H9 (cell line): ENCODE measurements at regions not wholly inside any gene's neighbourhood (a gene's known extent, or its start where the extent isn't known, plus 50 kb on each side); places are given as distances from the start of the nearest gene placed in this dataset.
"Not testable (repeated sequence)": the region's sequence is repeated elsewhere in the genome, so short reads cannot be mapped to it uniquely, and the experiment has no call there.

ENCODE experiments used
- DNase-seq: peaks from one replicate; pipeline ENCODE4 v3.0.0-alpha.2; 2017
- H2AFZ ChIP-seq: one replicate; pipeline ENCODE4 v1.6.1; 2013; ENCODE audit warnings: mild to moderate bottlenecking, low read length, control low read depth, moderate library complexity
- H2AK5ac ChIP-seq: 2 replicates; pipeline ENCODE4 v1.6.1; 2013; ENCODE audit warnings: low read length, control low read depth, mixed read lengths; ENCODE audit not compliant: insufficient read length
- H2BK120ac ChIP-seq: one replicate; pipeline ENCODE4 v1.6.1; 2013; ENCODE audit warnings: low read depth, mild to moderate bottlenecking, low read length, control low read depth, inconsistent platforms; ENCODE audit not compliant: poor library complexity, severe bottlenecking
- H2BK12ac ChIP-seq: 2 replicates; pipeline ENCODE4 v1.6.1; 2013; ENCODE audit warnings: low read length, control low read depth, mixed read lengths, low read depth; ENCODE audit not compliant: insufficient read length
- H2BK15ac ChIP-seq: 2 replicates; pipeline ENCODE4 v1.6.1; 2013; ENCODE audit warnings: low read depth, low read length, control low read depth
- H2BK20ac ChIP-seq: one replicate; pipeline ENCODE4 v1.6.1; 2013; ENCODE audit warnings: low read depth, mild to moderate bottlenecking, low read length, control low read depth, inconsistent platforms; ENCODE audit not compliant: poor library complexity, severe bottlenecking
- H2BK5ac ChIP-seq: 2 replicates; pipeline ENCODE4 v1.6.1; 2013; ENCODE audit warnings: low read length, control low read depth, mixed read lengths; ENCODE audit not compliant: insufficient read length
- H3K14ac ChIP-seq: 2 replicates; pipeline ENCODE4 v1.6.1; 2013; ENCODE audit warnings: low read length, control low read depth; ENCODE audit not compliant: insufficient read depth
- H3K18ac ChIP-seq: 2 replicates; pipeline ENCODE4 v1.6.1; 2013; ENCODE audit warnings: low read depth, mild to moderate bottlenecking, mixed read lengths, low read length, control low read depth; ENCODE audit not compliant: insufficient read length
- H3K23ac ChIP-seq: 2 replicates; pipeline ENCODE4 v1.6.1; 2013; ENCODE audit warnings: low read length, control low read depth, mixed read lengths, low read depth; ENCODE audit not compliant: insufficient read length
- H3K23me2 ChIP-seq: 2 replicates; pipeline ENCODE4 v1.6.1; 2013; ENCODE audit warnings: low read depth, mild to moderate bottlenecking, mixed read lengths, low read length, control low read depth; ENCODE audit not compliant: insufficient read length, poor library complexity, severe bottlenecking
- H3K27ac ChIP-seq: 2 replicates; pipeline ENCODE4 v1.5.1; 2013; ENCODE audit warnings: low read length, control low read depth, mixed read lengths, low read depth; ENCODE audit not compliant: insufficient read length
- H3K27me3 ChIP-seq: 2 replicates; pipeline ENCODE4 v1.6.1; 2013; ENCODE audit warnings: low read length, control low read depth, inconsistent platforms; ENCODE audit not compliant: insufficient read depth
- H3K4ac ChIP-seq: 2 replicates; pipeline ENCODE4 v1.6.1; 2013; ENCODE audit warnings: low read depth, mild to moderate bottlenecking, control low read depth, inconsistent platforms, low read length, moderate library complexity
- H3K4me1 ChIP-seq: 2 replicates; pipeline ENCODE4 v1.6.1; 2013; ENCODE audit warnings: low read length, control low read depth, inconsistent platforms; ENCODE audit not compliant: insufficient read depth
- H3K4me2 ChIP-seq: 2 replicates; pipeline ENCODE4 v1.6.1; 2013; ENCODE audit warnings: low read length, control low read depth, mixed read lengths; ENCODE audit not compliant: insufficient read length, insufficient read depth
- H3K56ac ChIP-seq: 2 replicates; pipeline ENCODE4 v1.6.1; 2013; ENCODE audit warnings: low read depth, mild to moderate bottlenecking, mixed read lengths, low read length, control low read depth; ENCODE audit not compliant: insufficient read length
- H3K79me1 ChIP-seq: 2 replicates; pipeline ENCODE4 v1.6.1; 2013; ENCODE audit warnings: low read depth, mild to moderate bottlenecking, moderate library complexity, low read length, control low read depth, inconsistent platforms; ENCODE audit not compliant: insufficient read depth, poor library complexity, severe bottlenecking
- H3K79me2 ChIP-seq: 2 replicates; pipeline ENCODE4 v1.6.1; 2013; ENCODE audit warnings: low read length, control low read depth, inconsistent platforms; ENCODE audit not compliant: insufficient read depth
- H3K9ac ChIP-seq: 2 replicates; pipeline ENCODE4 v1.6.1; 2013; ENCODE audit warnings: low read length, control low read depth, mixed read lengths; ENCODE audit not compliant: insufficient read length; ENCODE audit errors: extremely low read depth
- H3K9me3 ChIP-seq: one replicate; pipeline ENCODE4 v1.6.1; 2013; ENCODE audit warnings: low read depth, low read length, inconsistent platforms; ENCODE audit not compliant: control insufficient read depth
- H3T11ph ChIP-seq: one replicate; pipeline ENCODE4 v1.6.1; 2013; ENCODE audit warnings: mild to moderate bottlenecking, low read length, control low read depth, inconsistent platforms
- H4K20me1 ChIP-seq: one replicate; pipeline ENCODE4 v1.6.1; 2013; ENCODE audit not compliant: control insufficient read depth, insufficient read length, insufficient read depth
- H4K5ac ChIP-seq: 2 replicates; pipeline ENCODE4 v1.6.1; 2013; ENCODE audit warnings: low read depth, mild to moderate bottlenecking, mixed read lengths, low read length, control low read depth; ENCODE audit not compliant: insufficient read length
- H4K8ac ChIP-seq: replicated peaks from 2 replicates; pipeline ENCODE4 v1.6.1; 2013; ENCODE audit warnings: low read length, control low read depth, mixed read lengths, low read depth; ENCODE audit not compliant: insufficient read length
- H4K91ac ChIP-seq: 2 replicates; pipeline ENCODE4 v1.6.1; 2013; ENCODE audit warnings: low read depth, mild to moderate bottlenecking, moderate library complexity, mixed read lengths, low read length, control low read depth; ENCODE audit not compliant: insufficient read length
- H3K27ac Mint-ChIP-seq, 3 experiments: 2 replicates in 2 of 3; 3 replicates in 1 of 3; pipeline ENCODE4 v1.8.0; 2020 to 2021; ENCODE audit warnings: mixed read lengths in 3 of 3, mild to moderate bottlenecking in 1 of 3, moderate library complexity in 1 of 3
- H3K27me3 Mint-ChIP-seq: 2 replicates; pipeline ENCODE4 v1.8.0; 2021; ENCODE audit warnings: low read depth, mild to moderate bottlenecking, moderate library complexity, mixed read lengths
- H3K36me3 Mint-ChIP-seq, 3 experiments: 2 replicates in 2 of 3; 3 replicates in 1 of 3; pipeline ENCODE4 v1.8.0; 2020 to 2021; ENCODE audit warnings: low read depth in 3 of 3, mixed read lengths in 3 of 3; ENCODE audit not compliant: insufficient read depth in 1 of 3
- H3K4me1 Mint-ChIP-seq, 2 experiments: 2 replicates each; pipeline ENCODE4 v1.8.0; 2020; ENCODE audit warnings: mixed read lengths in 2 of 2
- H3K4me3 Mint-ChIP-seq, 2 experiments: 2 replicates in 1 of 2; 3 replicates in 1 of 2; pipeline ENCODE4 v1.8.0; 2020 to 2021; ENCODE audit warnings: mild to moderate bottlenecking in 2 of 2, mixed read lengths in 2 of 2, moderate library complexity in 1 of 2
- H3K9me3 Mint-ChIP-seq, 2 experiments: 2 replicates in 1 of 2; 3 replicates in 1 of 2; pipeline ENCODE4 v1.8.0; 2020; ENCODE audit warnings: mild to moderate bottlenecking in 2 of 2, mixed read lengths in 2 of 2, moderate library complexity in 1 of 2
- CTCF ChIP-seq: fragments of 200-600 bp; sonication (generic); conservative IDR thresholded peaks from 3 replicates; pipeline ENCODE4 v1.8.0; 2021; ENCODE audit warnings: antibody characterized with exemption, mild to moderate bottlenecking
- WGBS: extraction: QIAGEN DNeasy Blood & Tissue Kit; methylation state at CpG from one replicate; pipeline ENCODE4 v1.1.7; 2013; ENCODE audit warnings: missing lambda C conversion rate, low lambda C conversion rate, mixed read lengths; ENCODE audit not compliant: insufficient read length; ENCODE audit errors: extremely low coverage; 5-methylcytosine and 5-hydroxymethylcytosine counted together

- Mint-ChIP-seq H3K9me3 (peaks cover 2 to 5% of the 10 kb centered on the region in 2 experiments; a peak in 3 of 5 replicates), H3K27me3 (peaks cover 9% of the 10 kb centered on the region; the same call in 1 of the 2 replicates), H3K27ac (no peak overlapping the region), H3K4me3 (no peak overlapping the region), H3K36me3 (peaks cover 0 to 3% (median 0%) of the 10 kb centered on the region in 3 experiments; a peak in 1 of 7 replicates), H3K4me1 (no peaks in the 10 kb centered on the region)
- no peak overlapping the region for H2AK5ac ChIP-seq
- no peak overlapping the region for H3K4ac ChIP-seq
- no peaks in the 10 kb centered on the region for H3K9me3 ChIP-seq
- no peak overlapping the region for H2BK5ac ChIP-seq
- no peak overlapping the region for H4K5ac ChIP-seq
- no peak overlapping the region for H2BK15ac ChIP-seq
- no peaks in the 10 kb centered on the region for H3K23me2 ChIP-seq
- no CpG with 5 or more reads among the region's 4 CpGs for WGBS
- no peak overlapping the region for H4K8ac ChIP-seq
- no peak overlapping the region for H2BK12ac ChIP-seq
- no peak overlapping the region for H3K9ac ChIP-seq
- H3K79me2 ChIP-seq, result no peaks in the 10 kb centered on the region
- H4K20me1 ChIP-seq, result no peaks in the 10 kb centered on the region
- H3T11ph ChIP-seq, result no peak overlapping the region
- no peak overlapping the region for H3K4me2 ChIP-seq
- no peak overlapping the region for H3K14ac ChIP-seq
- H3K56ac ChIP-seq, result no peak overlapping the region
- DNase-seq, result no peak
- no peak overlapping the region for H4K91ac ChIP-seq
- no peak overlapping the region for H2BK120ac ChIP-seq
- no peaks in the 10 kb centered on the region for H3K27me3 ChIP-seq
- H2AFZ ChIP-seq, result no peak overlapping the region
- no peak overlapping the region for H3K18ac ChIP-seq
- no peak overlapping the region for H3K27ac ChIP-seq
- H3K4me1 ChIP-seq, result no peaks in the 10 kb centered on the region
- no peak for TF ChIP-seq CTCF
- H3K79me1 ChIP-seq, result no peaks in the 10 kb centered on the region
- H2BK20ac ChIP-seq, result no peak overlapping the region
- H3K23ac ChIP-seq, result no peak overlapping the region
These were observed 81.5 kb downstream of the C9orf50 start for GRCh38 chr9:129539446-129539845.

DNA sequence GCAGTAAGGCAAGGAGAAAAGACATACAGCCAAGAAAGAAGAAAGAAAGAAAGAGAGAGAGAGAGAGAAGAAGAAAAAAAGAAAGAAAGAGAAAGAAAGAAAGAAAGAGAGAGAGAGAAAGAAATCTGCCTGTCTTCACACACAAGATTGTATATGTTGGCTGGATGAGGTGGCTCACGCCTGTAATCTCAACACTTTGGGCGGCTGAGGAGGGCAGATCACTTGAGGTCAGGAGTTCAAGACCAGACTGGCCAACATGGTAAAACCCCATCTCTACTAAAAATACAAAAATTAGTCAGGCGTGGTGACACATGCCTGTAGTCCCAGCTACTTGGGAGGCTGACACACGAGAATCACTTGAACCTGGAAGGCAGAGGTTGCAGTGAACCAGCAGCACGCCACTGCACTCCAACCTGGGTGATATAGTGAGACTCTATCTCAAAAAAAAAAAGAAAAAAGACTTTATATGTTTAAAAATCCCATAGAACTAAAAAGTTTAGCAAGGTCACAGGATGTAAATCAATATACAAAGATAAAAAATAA is 89.0 kb downstream of the C9orf50 start:
- not testable (repeated sequence) for H3K27me3 Mint-ChIP-seq, H3K4me3 Mint-ChIP-seq, H2BK20ac ChIP-seq, H3K4me1 Mint-ChIP-seq, H3K9ac ChIP-seq, H4K5ac ChIP-seq, H2BK5ac ChIP-seq, H3K36me3 Mint-ChIP-seq, H3K27ac ChIP-seq, H2AK5ac ChIP-seq, H3K79me1 ChIP-seq, H3K23me2 ChIP-seq, H4K91ac ChIP-seq, H3K27ac Mint-ChIP-seq, H3K79me2 ChIP-seq, DNase-seq, H3T11ph ChIP-seq, H3K9me3 ChIP-seq, H4K20me1 ChIP-seq, H3K14ac ChIP-seq, H2BK120ac ChIP-seq, H3K4me1 ChIP-seq, H2AFZ ChIP-seq, H3K56ac ChIP-seq, H2BK15ac ChIP-seq, H3K27me3 ChIP-seq, H3K4me2 ChIP-seq, H3K4ac ChIP-seq, H3K23ac ChIP-seq, H2BK12ac ChIP-seq, H3K18ac ChIP-seq, H4K8ac ChIP-seq
- WGBS, result no CpG with 5 or more reads among the region's 5 CpGs
- peaks cover 7 to 11% of the 10 kb centered on the region in 2 experiments; a peak in 4 of 5 replicates for H3K9me3 Mint-ChIP-seq
